Endothelial cell of umbilical vein (primary cell): ENCODE measurements at regions not wholly inside any gene's neighbourhood (a gene's known extent, or its start where the extent isn't known, plus 50 kb on each side); places are given as distances from the start of the nearest gene placed in this dataset.

Source experiments
- EZH2 ChIP-seq: IDR thresholded peaks from 2 replicates; pipeline ENCODE4 v1.6.1; 2012; ENCODE audit warnings: borderline replicate concordance, low read depth, mild to moderate bottlenecking, moderate library complexity, low read length, inconsistent platforms; ENCODE audit not compliant: severe bottlenecking
- JUN ChIP-seq: IDR thresholded peaks from 2 replicates; pipeline ENCODE4 v1.6.1; 2011; ENCODE audit warnings: borderline replicate concordance, low read depth; ENCODE audit not compliant: insufficient read length, insufficient read depth
- MYC ChIP-seq: IDR thresholded peaks from one replicate; pipeline ENCODE4 v1.6.1; 2011; ENCODE audit warnings: mild to moderate bottlenecking, low read depth, low read length
- POLR2A ChIP-seq: IDR thresholded peaks from 2 replicates; pipeline ENCODE4 v1.6.1; 2012; ENCODE audit warnings: low read depth, mild to moderate bottlenecking, control low read depth, low read length
- POLR2AphosphoS5 ChIP-seq: IDR thresholded peaks from 2 replicates; pipeline ENCODE4 v1.6.1; 2012; ENCODE audit warnings: low read depth, mild to moderate bottlenecking, control low read depth, low read length, moderate library complexity; ENCODE audit not compliant: insufficient read depth
- TF ChIP-seq, protein P1 (sequence below), 2 donors: IDR thresholded peaks; 1 replicate in 1 of 2; 2 replicates in 1 of 2; pipeline ENCODE4 v1.5.1; 2011; ENCODE audit warnings: low read length in 2 of 2, mild to moderate bottlenecking in 2 of 2, moderate library complexity in 2 of 2, control low read depth in 1 of 2, inconsistent platforms in 1 of 2, low read depth in 1 of 2; ENCODE audit not compliant: insufficient read depth in 1 of 2; ENCODE audit errors: extremely low read depth in 1 of 2
- TF ChIP-seq, protein P2 (sequence below): IDR thresholded peaks from 2 replicates; pipeline ENCODE4 v1.6.1; 2011; ENCODE audit not compliant: insufficient read depth, insufficient read length

DNA sequence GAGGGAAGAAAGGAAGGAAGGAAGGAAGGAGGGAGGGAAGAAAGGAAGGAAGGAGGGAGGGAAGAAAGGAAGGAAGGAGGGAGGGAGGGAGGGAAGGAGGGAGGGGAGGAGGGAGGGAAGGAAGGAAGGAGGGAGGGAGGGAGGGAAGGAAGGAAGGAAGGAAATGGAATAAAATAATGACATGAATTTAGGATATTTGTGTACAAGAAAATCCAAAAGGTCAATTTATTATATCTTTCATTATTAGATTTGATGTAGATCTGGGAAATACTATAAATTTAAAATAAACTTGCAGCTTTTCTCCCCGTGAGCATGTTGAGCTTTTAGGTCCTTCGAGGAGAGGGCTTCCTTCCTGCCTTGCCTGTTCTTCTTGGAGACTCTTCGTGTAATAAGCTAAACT, 398.6 kb upstream of the NRP1 start:
- TF ChIP-seq, protein P1, sequence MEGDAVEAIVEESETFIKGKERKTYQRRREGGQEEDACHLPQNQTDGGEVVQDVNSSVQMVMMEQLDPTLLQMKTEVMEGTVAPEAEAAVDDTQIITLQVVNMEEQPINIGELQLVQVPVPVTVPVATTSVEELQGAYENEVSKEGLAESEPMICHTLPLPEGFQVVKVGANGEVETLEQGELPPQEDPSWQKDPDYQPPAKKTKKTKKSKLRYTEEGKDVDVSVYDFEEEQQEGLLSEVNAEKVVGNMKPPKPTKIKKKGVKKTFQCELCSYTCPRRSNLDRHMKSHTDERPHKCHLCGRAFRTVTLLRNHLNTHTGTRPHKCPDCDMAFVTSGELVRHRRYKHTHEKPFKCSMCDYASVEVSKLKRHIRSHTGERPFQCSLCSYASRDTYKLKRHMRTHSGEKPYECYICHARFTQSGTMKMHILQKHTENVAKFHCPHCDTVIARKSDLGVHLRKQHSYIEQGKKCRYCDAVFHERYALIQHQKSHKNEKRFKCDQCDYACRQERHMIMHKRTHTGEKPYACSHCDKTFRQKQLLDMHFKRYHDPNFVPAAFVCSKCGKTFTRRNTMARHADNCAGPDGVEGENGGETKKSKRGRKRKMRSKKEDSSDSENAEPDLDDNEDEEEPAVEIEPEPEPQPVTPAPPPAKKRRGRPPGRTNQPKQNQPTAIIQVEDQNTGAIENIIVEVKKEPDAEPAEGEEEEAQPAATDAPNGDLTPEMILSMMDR (IDR thresholded peaks at IDR 0.05; ENCODE audit: extremely low read depth in 1 of 2, insufficient read depth in 1 of 2, low read depth in 1 of 2, low read length in 2 of 2) = no peak
- TF ChIP-seq EZH2 = no peak
- no peak for TF ChIP-seq POLR2A
- no peak for TF ChIP-seq POLR2AphosphoS5
- TF ChIP-seq MYC = no peak
- TF ChIP-seq, protein P2, sequence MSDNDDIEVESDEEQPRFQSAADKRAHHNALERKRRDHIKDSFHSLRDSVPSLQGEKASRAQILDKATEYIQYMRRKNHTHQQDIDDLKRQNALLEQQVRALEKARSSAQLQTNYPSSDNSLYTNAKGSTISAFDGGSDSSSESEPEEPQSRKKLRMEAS = no peak
- TF ChIP-seq JUN = no peak
